ENCODE measurements at regions not wholly inside any gene's neighbourhood (a gene's known extent, or its start where the extent isn't known, plus 50 kb on each side); places are given as distances from the start of the nearest gene placed in this dataset.
A peak's percentile ranks its signal among the peaks of the same experiment; 100 is the strongest.
"Not testable (repeated sequence)": the region's sequence is repeated elsewhere in the genome, so short reads cannot be mapped to it uniquely, and the experiment has no call there.

DNA sequence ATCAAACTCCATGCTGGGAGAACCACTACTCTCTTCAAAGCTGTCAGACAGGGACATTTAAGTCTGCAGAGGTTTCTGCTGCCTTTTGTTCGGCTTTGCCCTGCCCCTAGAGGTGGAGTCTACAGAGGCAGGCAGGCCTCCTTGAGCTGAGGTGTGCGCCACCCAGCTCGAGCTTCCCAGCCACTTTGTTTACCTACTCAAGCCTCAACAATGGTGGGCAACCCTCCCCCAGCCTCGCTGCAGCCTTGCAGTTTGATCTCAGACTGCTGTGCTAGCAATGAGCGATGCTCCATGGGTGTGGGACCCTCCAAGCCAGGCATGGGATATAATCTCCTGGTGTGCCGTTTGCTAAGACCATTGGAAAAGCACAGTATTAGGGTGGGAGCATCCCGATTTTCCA is 185.3 kb downstream of the COX18 start:
- H3K27me3 Mint-ChIP-seq (ENCODE audit: low read depth); H3K4me1 Mint-ChIP-seq (ENCODE audit: low read depth); ATAC-seq; H3K9me3 Mint-ChIP-seq; H3K4me3 Mint-ChIP-seq; DNase-seq; H3K36me3 Mint-ChIP-seq (ENCODE audit: insufficient read depth): not testable (repeated sequence)

DNA sequence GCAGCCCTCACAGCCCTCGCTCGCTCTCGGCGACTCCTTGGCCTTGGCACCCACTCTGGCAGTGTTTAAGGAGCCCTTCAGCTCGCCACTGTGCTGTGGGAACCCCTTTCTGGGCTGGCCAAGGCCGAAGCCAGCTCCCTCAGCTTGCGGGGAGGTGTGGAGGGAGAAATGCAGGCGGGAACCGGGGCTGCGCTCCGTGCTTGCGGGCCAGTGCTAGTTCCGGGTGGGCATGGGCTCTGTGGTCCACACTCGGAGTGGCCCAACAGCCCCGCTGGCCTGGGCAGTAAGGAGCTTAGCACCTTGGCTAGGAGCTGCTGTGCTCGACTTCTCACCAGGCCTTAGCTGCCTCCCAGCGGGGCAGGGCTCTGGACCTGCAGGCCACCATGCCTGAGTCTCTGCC is 192.6 kb downstream of the COX18 start:
- no peaks in the 10 kb centered on the region for H3K36me3 Mint-ChIP-seq (ENCODE audit: insufficient read depth)
- DNase-seq (no peak), ATAC-seq (no peak)
- H3K27me3 Mint-ChIP-seq (ENCODE audit: low read depth), result no peaks in the 10 kb centered on the region
- no peaks in the 10 kb centered on the region for H3K9me3 Mint-ChIP-seq
- H3K4me1 Mint-ChIP-seq (ENCODE audit: low read depth), result no peaks in the 10 kb centered on the region
- no peak overlapping the region for H3K4me3 Mint-ChIP-seq

DNA sequence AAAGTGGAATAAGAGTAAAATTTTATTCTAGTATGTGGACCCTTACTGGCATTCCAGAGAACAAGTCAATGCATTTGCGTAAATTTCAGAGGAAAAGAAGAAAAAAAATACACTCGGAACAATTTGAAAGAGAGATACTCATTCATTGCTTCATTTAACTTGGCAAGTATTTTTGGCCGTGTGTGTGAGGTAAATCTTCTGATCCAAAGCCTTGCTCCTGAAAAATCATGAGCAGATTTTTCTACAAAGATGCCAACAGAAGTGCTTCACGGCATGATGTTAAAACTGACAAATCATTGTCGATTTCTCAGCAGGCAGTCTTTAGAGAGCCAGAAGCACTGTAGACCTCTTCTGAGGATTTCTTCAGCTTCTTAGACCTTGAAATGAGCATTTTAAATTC is 194.0 kb downstream of the COX18 start:
- H3K9me3 Mint-ChIP-seq, result no peaks in the 10 kb centered on the region
- no peak overlapping the region for H3K4me3 Mint-ChIP-seq
- ATAC-seq (no peak), DNase-seq (no peak)
- no peaks in the 10 kb centered on the region for H3K4me1 Mint-ChIP-seq (ENCODE audit: low read depth)
- H3K36me3 Mint-ChIP-seq (ENCODE audit: insufficient read depth), result no peaks in the 10 kb centered on the region
- no peaks in the 10 kb centered on the region for H3K27me3 Mint-ChIP-seq (ENCODE audit: low read depth)

DNA sequence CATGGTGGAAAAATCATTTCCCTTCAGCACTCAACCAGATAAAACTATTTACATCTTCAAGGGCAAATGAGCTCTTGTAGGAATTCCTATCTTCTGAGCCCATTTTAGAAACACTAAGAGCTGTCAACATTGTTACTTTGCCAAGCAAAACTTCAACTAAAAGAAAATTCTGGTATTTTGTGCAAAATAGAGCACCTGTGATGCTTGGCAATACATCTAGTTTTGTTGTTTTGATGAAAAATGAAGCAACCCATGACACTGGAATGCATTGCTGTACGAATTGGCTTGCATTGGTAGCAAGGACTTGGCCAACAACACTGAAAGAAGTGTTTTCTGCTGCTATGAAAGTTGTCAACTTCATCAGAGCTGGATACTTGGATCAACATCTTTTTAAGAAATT is 194.4 kb downstream of the COX18 start:
- H3K4me3 Mint-ChIP-seq, result no peak overlapping the region
- ATAC-seq, result no peak
- no peak for DNase-seq
- H3K4me1 Mint-ChIP-seq (ENCODE audit: low read depth), result no peaks in the 10 kb centered on the region
- H3K36me3 Mint-ChIP-seq (ENCODE audit: insufficient read depth), result no peaks in the 10 kb centered on the region
- H3K27me3 Mint-ChIP-seq (ENCODE audit: low read depth), result no peaks in the 10 kb centered on the region
- no peaks in the 10 kb centered on the region for H3K9me3 Mint-ChIP-seq

DNA sequence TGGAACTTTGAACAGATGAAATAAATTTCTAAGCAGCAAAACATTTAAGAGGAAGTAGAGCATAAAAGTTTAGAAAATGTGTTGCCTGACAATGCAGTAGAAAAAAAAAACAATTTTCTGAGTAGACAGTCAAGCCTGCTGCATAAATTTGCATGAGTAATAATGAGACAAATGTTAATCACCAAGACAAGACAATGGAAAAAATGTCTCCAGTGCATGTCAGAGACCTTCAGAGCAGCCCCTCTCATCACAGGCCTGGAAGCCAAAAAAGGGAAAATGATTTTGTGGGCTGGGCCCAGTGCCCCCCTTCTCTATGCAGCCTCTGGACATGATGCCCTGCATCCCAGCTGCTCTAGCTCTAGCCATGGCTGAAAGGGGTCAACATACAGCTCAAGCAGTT is 204.6 kb downstream of the COX18 start:
- no peaks in the 10 kb centered on the region for H3K27me3 Mint-ChIP-seq (ENCODE audit: low read depth)
- peak; percentile 46 to 55 for ATAC-seq
- no peak overlapping the region for H3K4me3 Mint-ChIP-seq
- no peak for DNase-seq
- H3K36me3 Mint-ChIP-seq (ENCODE audit: insufficient read depth), result no peaks in the 10 kb centered on the region
- H3K4me1 Mint-ChIP-seq (ENCODE audit: low read depth), result no peaks in the 10 kb centered on the region
- H3K9me3 Mint-ChIP-seq, result no peaks in the 10 kb centered on the region

DNA sequence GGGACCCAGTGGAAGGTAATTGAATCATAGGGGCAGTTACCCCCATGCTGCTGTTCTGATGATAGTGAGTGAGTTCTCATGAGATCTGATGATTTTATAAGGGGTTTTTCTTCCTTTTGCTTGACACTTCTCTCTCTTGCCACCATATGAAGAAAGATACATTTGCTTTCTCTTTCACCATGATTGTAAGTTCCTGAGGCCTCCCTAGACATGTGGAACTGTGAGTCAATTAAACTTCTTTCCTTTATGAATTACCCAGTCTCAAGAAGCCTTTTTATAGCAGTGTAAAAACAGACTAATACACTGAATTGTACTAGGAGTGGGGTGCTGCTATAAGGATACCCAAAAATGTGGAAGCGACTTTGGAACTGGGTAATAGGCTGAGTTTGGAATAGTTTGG is 205.2 kb downstream of the COX18 start:
- H3K9me3 Mint-ChIP-seq; H3K4me1 Mint-ChIP-seq (ENCODE audit: low read depth); DNase-seq; H3K4me3 Mint-ChIP-seq; H3K36me3 Mint-ChIP-seq (ENCODE audit: insufficient read depth); H3K27me3 Mint-ChIP-seq (ENCODE audit: low read depth): not testable (repeated sequence)
- ATAC-seq, result peak; percentile 68 to 69

DNA sequence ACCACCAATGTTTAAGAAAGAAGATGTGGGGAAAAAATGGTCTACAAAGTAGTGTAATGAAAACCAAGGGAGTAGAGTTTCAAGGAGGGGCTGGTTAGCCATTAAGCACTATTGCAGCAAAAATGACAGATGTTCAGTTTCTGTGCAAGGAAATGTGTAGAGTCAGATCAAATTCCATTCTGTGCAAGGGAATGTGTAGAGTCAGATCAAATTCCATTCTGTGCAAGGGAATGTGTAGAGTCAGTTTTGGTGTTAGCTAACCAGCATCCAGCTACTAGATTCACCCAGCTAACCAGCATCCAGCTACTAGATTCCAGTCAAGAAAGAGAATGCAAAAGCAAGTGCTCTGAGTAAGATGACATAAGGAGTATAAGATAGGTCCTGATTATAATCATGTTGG is 208.8 kb downstream of the COX18 start:
- no peak overlapping the region for H3K4me3 Mint-ChIP-seq
- no peak for DNase-seq
- H3K36me3 Mint-ChIP-seq (ENCODE audit: insufficient read depth), result no peaks in the 10 kb centered on the region
- H3K4me1 Mint-ChIP-seq (ENCODE audit: low read depth), result no peaks in the 10 kb centered on the region
- no peak for ATAC-seq
- no peaks in the 10 kb centered on the region for H3K9me3 Mint-ChIP-seq
- no peaks in the 10 kb centered on the region for H3K27me3 Mint-ChIP-seq (ENCODE audit: low read depth)

DNA sequence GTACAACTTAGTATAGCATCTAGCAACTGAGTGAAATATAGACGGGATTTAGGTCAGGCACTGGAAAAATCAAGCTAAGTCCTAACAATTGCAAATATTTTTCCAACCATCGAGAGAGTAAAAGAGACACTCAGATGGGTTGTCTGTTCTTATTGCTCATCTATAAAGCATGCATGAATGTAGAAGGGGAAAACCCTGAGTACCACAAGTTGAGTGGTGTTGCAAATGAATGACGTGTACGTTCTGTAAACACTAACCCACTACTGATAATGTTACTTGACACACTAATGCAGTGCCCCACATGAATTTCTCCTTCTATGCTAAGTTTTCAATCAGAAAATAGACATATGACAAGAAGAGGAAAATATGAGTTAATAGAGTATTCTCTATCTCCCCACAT is 211.2 kb downstream of the COX18 start:
- no peaks in the 10 kb centered on the region for H3K36me3 Mint-ChIP-seq (ENCODE audit: insufficient read depth)
- DNase-seq (no peak), ATAC-seq (peak in 1 of 2 donors; percentile 54)
- H3K27me3 Mint-ChIP-seq (ENCODE audit: low read depth), result peaks cover 3% of the 10 kb centered on the region
- no peaks in the 10 kb centered on the region for H3K9me3 Mint-ChIP-seq
- no peaks in the 10 kb centered on the region for H3K4me1 Mint-ChIP-seq (ENCODE audit: low read depth)
- H3K4me3 Mint-ChIP-seq, result no peak overlapping the region

DNA sequence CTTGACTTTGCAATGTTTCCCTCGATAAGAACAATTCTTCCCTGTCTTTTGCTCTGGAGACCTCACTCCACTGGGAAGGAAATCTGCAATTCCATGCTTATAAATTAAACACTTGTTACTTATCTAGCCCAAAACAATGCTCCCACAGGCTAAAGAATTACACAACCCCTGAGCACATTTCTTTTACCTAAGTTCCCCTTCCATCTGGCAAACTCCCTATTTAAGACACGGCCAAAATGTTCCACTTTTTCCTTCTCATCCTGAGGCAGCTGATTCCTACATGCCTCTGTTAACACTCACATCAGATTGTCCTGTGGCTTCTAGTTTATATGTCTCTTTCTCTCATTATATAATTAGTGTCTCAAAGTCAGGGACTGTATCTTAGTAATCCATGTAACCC is 211.7 kb downstream of the COX18 start:
- ATAC-seq (no peak), DNase-seq (no peak)
- Mint-ChIP-seq H3K9me3 (no peaks in the 10 kb centered on the region), H3K4me1 (ENCODE audit: low read depth) (no peaks in the 10 kb centered on the region), H3K4me3 (no peak overlapping the region), H3K27me3 (ENCODE audit: low read depth) (peaks cover 3% of the 10 kb centered on the region), H3K36me3 (ENCODE audit: insufficient read depth) (no peaks in the 10 kb centered on the region)

DNA sequence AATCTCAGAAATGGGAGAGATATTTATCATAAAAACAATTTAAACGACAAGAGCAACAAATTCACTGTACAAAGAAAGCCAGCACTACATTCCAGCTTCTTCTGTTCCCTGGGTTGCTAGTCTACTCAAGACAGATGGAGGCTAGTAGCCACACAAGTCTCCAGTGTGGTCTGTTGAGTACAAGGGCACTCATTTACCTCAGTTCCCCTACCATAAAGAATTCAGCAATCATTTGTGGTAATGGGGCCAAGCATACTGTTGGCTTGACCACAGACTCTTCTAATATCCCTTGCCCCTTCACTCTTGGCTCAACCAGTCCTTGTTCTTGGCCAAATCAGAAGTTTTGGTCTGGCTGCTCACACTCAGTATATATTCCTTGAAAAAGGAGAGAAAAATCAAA is 212.3 kb downstream of the COX18 start:
- Mint-ChIP-seq H3K9me3 (no peaks in the 10 kb centered on the region), H3K4me1 (ENCODE audit: low read depth) (no peaks in the 10 kb centered on the region), H3K36me3 (ENCODE audit: insufficient read depth) (no peaks in the 10 kb centered on the region), H3K27me3 (ENCODE audit: low read depth) (peaks cover 3% of the 10 kb centered on the region), H3K4me3 (no peak overlapping the region)
- DNase-seq, result no peak
- no peak for ATAC-seq

DNA sequence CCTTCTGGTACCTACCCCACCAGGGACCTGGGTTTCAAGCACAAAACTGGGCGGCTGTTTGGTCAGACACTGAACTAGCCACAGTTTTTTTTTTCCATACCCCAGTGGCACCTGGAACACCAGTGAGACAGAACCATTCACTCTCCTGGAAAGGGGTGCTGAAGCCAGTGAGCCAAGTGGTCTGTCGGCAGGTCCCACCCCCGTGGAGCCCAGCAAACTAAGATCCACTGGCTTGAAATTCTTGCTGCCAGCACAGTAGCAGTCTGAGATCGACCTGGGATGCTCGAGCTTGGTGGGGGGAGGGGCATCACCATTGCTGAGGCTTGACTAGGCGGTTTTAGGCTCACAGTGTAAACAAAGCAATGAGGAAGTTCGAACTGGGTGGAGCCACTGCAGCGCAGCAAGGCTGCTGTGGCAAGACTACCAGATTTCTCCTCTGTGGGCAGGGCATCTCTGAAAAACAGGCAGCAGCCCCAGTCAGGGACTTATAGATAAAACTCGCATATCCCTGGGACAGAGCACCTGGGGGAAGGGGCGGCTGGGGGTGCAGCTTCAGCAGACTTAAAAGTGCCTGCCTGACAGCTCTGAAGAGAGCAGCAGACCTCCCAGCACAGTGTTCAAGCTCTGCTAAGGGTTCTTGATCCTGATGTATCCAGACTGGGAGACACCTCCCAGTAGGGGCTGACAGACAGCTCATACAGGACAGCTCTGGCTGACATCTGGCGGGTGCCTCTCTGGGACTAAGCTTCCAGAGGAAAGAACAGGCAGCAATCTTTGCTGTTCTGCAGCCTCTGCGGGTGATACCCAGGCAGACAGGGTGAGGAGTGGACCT is 223.0 kb downstream of the COX18 start:
- H3K27me3 Mint-ChIP-seq (ENCODE audit: low read depth), result peaks cover 6% of the 10 kb centered on the region
- DNase-seq, result no peak
- no peak overlapping the region for H3K4me3 Mint-ChIP-seq
- H3K9me3 Mint-ChIP-seq, result peaks cover 3% of the 10 kb centered on the region
- H3K36me3 Mint-ChIP-seq (ENCODE audit: insufficient read depth), result no peaks in the 10 kb centered on the region
- no peaks in the 10 kb centered on the region for H3K4me1 Mint-ChIP-seq (ENCODE audit: low read depth)
- no peak for ATAC-seq

DNA sequence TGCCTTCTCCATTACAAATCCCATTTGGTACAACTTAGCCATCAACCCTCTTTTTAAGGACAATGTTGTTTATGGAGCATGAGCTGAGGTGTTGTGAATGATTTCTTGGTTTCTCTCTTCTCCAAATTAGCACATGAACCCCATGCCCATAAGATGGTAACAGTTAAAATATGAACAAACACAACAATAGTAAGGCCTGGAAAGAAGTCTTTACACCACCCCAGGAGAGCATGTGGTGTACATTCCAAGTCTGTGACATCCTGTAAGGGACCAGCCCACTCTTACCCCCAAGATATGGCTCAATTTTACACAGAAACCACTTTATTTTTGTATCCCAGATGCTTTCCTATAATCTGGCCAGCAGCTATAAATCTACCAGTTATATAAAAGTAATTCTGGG is 226.1 kb downstream of the COX18 start:
- Mint-ChIP-seq H3K9me3 (no peaks in the 10 kb centered on the region), H3K36me3 (ENCODE audit: insufficient read depth) (no peaks in the 10 kb centered on the region), H3K27me3 (ENCODE audit: low read depth) (peaks cover 8% of the 10 kb centered on the region), H3K4me1 (ENCODE audit: low read depth) (no peaks in the 10 kb centered on the region), H3K4me3 (no peak overlapping the region)
- no peak for DNase-seq
- ATAC-seq, result no peak

DNA sequence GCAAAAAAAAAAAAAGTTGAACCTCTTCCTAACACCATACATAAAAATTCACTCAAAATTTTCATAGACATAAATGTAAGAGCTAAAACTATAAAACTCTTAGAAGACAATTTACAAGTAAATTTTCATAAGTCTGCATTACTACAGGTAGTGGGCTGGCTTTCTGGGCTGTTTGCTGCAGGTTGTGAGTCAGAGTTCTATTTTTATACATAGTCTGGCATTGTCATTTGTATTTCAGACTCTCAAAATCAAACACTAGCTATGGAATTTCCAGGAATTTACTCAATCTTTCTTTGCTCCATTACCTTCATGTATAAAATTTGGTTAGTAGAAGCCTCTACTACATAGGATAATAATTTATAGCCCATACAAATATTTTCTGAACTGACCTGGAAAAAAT is 227.2 kb downstream of the COX18 start:
- no peaks in the 10 kb centered on the region for H3K36me3 Mint-ChIP-seq (ENCODE audit: insufficient read depth)
- no peaks in the 10 kb centered on the region for H3K9me3 Mint-ChIP-seq
- no peak overlapping the region for H3K4me3 Mint-ChIP-seq
- H3K27me3 Mint-ChIP-seq (ENCODE audit: low read depth), result peaks cover 8% of the 10 kb centered on the region
- DNase-seq, result no peak
- H3K4me1 Mint-ChIP-seq (ENCODE audit: low read depth), result no peaks in the 10 kb centered on the region
- no peak for ATAC-seq

DNA sequence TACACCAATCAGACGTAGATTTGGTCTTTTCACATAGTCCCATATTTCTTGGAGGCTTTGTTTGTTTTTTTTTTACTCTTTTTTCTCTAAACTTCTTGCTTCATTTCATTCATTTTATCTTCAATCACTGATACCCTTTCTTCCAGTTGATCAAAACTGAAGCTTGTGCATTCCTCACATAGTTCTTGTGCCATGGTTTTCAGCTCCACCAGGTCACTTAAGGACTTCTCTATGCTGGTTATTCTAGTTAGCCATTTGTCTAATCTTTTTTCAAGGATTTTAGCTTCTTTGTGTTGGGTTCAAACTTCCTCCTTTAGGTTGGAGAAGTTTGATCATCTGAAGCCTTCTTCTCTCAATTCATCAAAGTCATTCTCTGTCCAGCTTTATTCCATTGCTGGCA is 229.3 kb downstream of the COX18 start:
- not testable (repeated sequence) for ATAC-seq; DNase-seq; H3K36me3 Mint-ChIP-seq (ENCODE audit: insufficient read depth); H3K27me3 Mint-ChIP-seq (ENCODE audit: low read depth); H3K4me3 Mint-ChIP-seq; H3K4me1 Mint-ChIP-seq (ENCODE audit: low read depth); H3K9me3 Mint-ChIP-seq

DNA sequence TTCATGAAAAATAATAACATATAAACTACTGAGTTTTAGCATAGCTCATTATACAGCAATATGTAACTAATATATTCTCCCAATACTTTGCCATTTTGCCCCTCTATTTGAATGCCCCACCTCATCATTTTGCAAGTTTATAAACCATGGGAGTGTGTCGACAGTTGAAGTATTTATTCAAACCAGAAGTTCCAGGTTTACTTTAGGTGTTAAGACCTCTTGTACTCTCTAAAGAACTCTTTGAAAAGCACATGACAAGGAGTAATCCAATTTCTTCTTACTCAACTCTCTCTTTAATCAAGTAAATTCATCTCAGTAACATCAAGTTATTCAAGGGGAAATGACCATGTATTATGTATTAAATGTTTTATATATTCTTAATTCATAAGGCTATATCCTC is 240.7 kb downstream of the COX18 start:
- H3K4me1 Mint-ChIP-seq (ENCODE audit: low read depth), result no peaks in the 10 kb centered on the region
- H3K4me3 Mint-ChIP-seq, result no peak overlapping the region
- no peaks in the 10 kb centered on the region for H3K27me3 Mint-ChIP-seq (ENCODE audit: low read depth)

DNA sequence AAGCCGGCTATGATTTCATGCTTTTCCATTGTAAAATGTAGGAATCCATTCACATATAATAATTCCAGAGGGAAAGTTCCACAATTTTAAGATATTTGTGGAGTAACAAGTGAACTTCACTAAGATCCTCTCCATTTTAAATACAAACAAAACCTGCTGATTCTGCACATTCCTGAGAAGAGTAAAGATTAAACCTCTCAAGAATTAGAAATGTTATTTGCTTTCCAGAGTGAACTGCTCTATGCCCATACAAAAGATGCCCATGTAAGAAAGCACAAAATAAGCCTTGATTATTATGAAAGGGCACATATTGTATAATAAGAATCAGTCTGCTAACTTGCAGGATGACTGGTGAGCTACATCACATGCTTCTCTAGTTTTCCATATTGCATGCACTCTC is 241.5 kb downstream of the COX18 start:
- no peak overlapping the region for H3K4me3 Mint-ChIP-seq
- no peaks in the 10 kb centered on the region for H3K4me1 Mint-ChIP-seq (ENCODE audit: low read depth)
- ATAC-seq (no peak), DNase-seq (no peak)
- no peaks in the 10 kb centered on the region for H3K27me3 Mint-ChIP-seq (ENCODE audit: low read depth)
- no peaks in the 10 kb centered on the region for H3K36me3 Mint-ChIP-seq (ENCODE audit: insufficient read depth)
- H3K9me3 Mint-ChIP-seq, result peaks cover 8% of the 10 kb centered on the region

More for the DNA sequence above, 240.7 kb downstream of the COX18 start:
- ATAC-seq (no peak), DNase-seq (no peak)
- no peaks in the 10 kb centered on the region for H3K36me3 Mint-ChIP-seq (ENCODE audit: insufficient read depth)
- H3K9me3 Mint-ChIP-seq, result peaks cover 9% of the 10 kb centered on the region

Data from activated T-cell treated with anti-CD3 and anti-CD28 coated beads, Interleukin-2, amount 50 U/mL, for 4 hours (primary cell).